Renal cortical epithelial cell (primary cell): ENCODE measurements at regions not wholly inside any gene's neighbourhood (a gene's known extent, or its start where the extent isn't known, plus 50 kb on each side); places are given as distances from the start of the nearest gene placed in this dataset.

Experiments
- DNase-seq: peaks from one replicate; pipeline ENCODE4 v3.0.0-alpha.2; 2011; ENCODE audit warnings: low read depth

GRCh38 chr13:20351281-20352022 lies 119.3 kb upstream of the GJB6 start:
- peak; percentile 82 for DNase-seq

- DNase-seq: no peak
Measured at GRCh38 chr13:20350819-20351218, 118.7 kb upstream of the GJB6 start.

GRCh38 chr13:20350382-20350763 lies 118.3 kb upstream of the GJB6 start:
- no peak for DNase-seq

- no peak for DNase-seq
Measured at GRCh38 chr13:20349564-20350381, 117.7 kb upstream of the GJB6 start.

GRCh38 chr13:20348645-20349408 lies 116.7 kb upstream of the GJB6 start:
- no peak for DNase-seq

- DNase-seq: no peak
Measured at GRCh38 chr13:20348018-20348417, 115.9 kb upstream of the GJB6 start.

- no peak for DNase-seq
Measured at GRCh38 chr13:20344836-20345490, 112.8 kb upstream of the GJB6 start.

GRCh38 chr13:20342311-20342710 lies 110.2 kb upstream of the GJB6 start:
- no peak for DNase-seq

GRCh38 chr13:20340759-20341171 lies 108.6 kb upstream of the GJB6 start:
- DNase-seq: peak; percentile 80

GRCh38 chr13:20340136-20340758 lies 108.1 kb upstream of the GJB6 start:
- DNase-seq: no peak

GRCh38 chr13:20337884-20338551 lies 105.9 kb upstream of the GJB6 start:
- DNase-seq: no peak

GRCh38 chr13:20336761-20337160 lies 104.6 kb upstream of the GJB6 start:
- no peak for DNase-seq

- DNase-seq: no peak
Measured at GRCh38 chr13:20334309-20334708, 102.2 kb upstream of the GJB6 start.

GRCh38 chr13:20332361-20333096 lies 100.4 kb upstream of the GJB6 start:
- DNase-seq: peak; percentile 31

GRCh38 chr13:20331949-20332348 lies 99.8 kb upstream of the GJB6 start:
- DNase-seq: no peak

GRCh38 chr13:20331419-20331818 lies 99.3 kb upstream of the GJB6 start:
- DNase-seq: no peak

GRCh38 chr13:20326809-20327208 lies 94.7 kb upstream of the GJB6 start:
- no peak for DNase-seq

- no peak for DNase-seq
Measured at GRCh38 chr13:20326276-20326675, 94.2 kb upstream of the GJB6 start.

GRCh38 chr13:20320885-20321284 lies 88.8 kb upstream of the GJB6 start:
- no peak for DNase-seq

GRCh38 chr13:20313896-20314295 lies 81.8 kb upstream of the GJB6 start:
- DNase-seq: no peak
